ENCODE measurements at regions not wholly inside any gene's neighbourhood (a gene's known extent, or its start where the extent isn't known, plus 50 kb on each side); places are given as distances from the start of the nearest gene placed in this dataset.
"Not testable (repeated sequence)": the region's sequence is repeated elsewhere in the genome, so short reads cannot be mapped to it uniquely, and the experiment has no call there.

- not testable (repeated sequence) for DNase-seq
These were observed 60.0 kb upstream of the GPC3 start for GRCh38 chrX:134045372-134045771.

GRCh38 chrX:134067107-134067506, 81.7 kb upstream of the GPC3 start:
- not testable (repeated sequence) for DNase-seq

GRCh38 chrX:134071899-134072298, 86.5 kb upstream of the GPC3 start:
- DNase-seq = not testable (repeated sequence)

GRCh38 chrX:134073341-134073740, 87.9 kb upstream of the GPC3 start:
- no peak for DNase-seq

- no peak for DNase-seq
These were observed 88.8 kb upstream of the GPC3 start for GRCh38 chrX:134074151-134074550.

GRCh38 chrX:134075894-134076718, 90.7 kb upstream of the GPC3 start:
- DNase-seq = no peak

- DNase-seq = no peak
These were observed 110.0 kb upstream of the GPC3 start for GRCh38 chrX:134095366-134095765.

- DNase-seq = no peak
These were observed 116.2 kb upstream of the GPC3 start for GRCh38 chrX:134101636-134102035.

GRCh38 chrX:134115270-134115669, 121.7 kb upstream of the CCDC160 start:
- DNase-seq = no peak

GRCh38 chrX:134137341-134137740, 99.6 kb upstream of the CCDC160 start:
- no peak for DNase-seq

- no peak for DNase-seq
These were observed 97.9 kb upstream of the CCDC160 start for GRCh38 chrX:134139090-134139489.

GRCh38 chrX:134144231-134144630, 92.8 kb upstream of the CCDC160 start:
- DNase-seq = peak; percentile 25

GRCh38 chrX:134146493-134146892, 90.5 kb upstream of the CCDC160 start:
- no peak for DNase-seq

- no peak for DNase-seq
These were observed 88.8 kb upstream of the CCDC160 start for GRCh38 chrX:134148172-134148692.

- DNase-seq = peak; percentile 72
These were observed 78.0 kb upstream of the CCDC160 start for GRCh38 chrX:134158821-134159512.

GRCh38 chrX:134161162-134161561, 75.8 kb upstream of the CCDC160 start:
- DNase-seq = no peak

- no peak for DNase-seq
These were observed 75.0 kb upstream of the CCDC160 start for GRCh38 chrX:134162032-134162431.

- DNase-seq = no peak
These were observed 73.1 kb upstream of the CCDC160 start for GRCh38 chrX:134163836-134164235.

- DNase-seq = no peak
These were observed 69.3 kb upstream of the CCDC160 start for GRCh38 chrX:134167591-134168203.

GRCh38 chrX:134171661-134172587, 65.1 kb upstream of the CCDC160 start:
- peak; percentile 53 for DNase-seq

GRCh38 chrX:134172588-134173259, 64.3 kb upstream of the CCDC160 start:
- DNase-seq = peak; percentile 35
